ENCODE measurements at regions not wholly inside any gene's neighbourhood (a gene's known extent, or its start where the extent isn't known, plus 50 kb on each side); places are given as distances from the start of the nearest gene placed in this dataset.

DNA sequence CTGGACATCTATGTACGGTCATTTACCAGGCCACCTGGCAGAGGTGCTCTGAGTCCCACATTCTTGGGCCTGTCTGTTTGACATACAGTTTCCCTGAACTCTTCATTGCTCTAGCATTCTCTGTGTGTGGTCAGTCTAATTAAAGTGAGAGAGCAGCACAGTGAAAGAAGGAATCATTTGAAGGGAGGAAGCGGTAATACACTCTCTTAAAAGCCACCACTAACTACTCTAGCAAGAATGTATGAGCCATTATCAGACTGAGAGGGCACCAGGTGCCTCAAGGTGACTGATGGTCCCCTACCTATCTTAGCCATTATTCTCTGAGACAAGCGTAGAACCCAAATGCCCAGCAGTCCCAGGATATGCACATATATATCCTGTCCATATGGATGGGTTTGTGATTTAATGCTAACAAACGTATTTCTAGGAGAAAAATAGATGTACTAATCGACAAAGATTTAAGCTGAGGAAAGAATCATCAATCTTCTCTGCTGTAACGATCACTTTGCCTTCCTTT lies 527.2 kb downstream of the PRELID2 start:
- TF ChIP-seq TAF1 (IDR thresholded peaks at IDR 0.05; ENCODE audit: borderline replicate concordance, insufficient read depth, low read length) (no peak), POLR2AphosphoS5 (IDR thresholded peaks at IDR 0.05; ENCODE audit: low read depth, low read length) (no peak), FOXP2 (optimal IDR thresholded peaks at IDR 0.05; ENCODE audit: borderline replicate concordance, extremely low read depth, extremely low read length, insufficient read depth) (no peak)
- TF ChIP-seq, protein P1, sequence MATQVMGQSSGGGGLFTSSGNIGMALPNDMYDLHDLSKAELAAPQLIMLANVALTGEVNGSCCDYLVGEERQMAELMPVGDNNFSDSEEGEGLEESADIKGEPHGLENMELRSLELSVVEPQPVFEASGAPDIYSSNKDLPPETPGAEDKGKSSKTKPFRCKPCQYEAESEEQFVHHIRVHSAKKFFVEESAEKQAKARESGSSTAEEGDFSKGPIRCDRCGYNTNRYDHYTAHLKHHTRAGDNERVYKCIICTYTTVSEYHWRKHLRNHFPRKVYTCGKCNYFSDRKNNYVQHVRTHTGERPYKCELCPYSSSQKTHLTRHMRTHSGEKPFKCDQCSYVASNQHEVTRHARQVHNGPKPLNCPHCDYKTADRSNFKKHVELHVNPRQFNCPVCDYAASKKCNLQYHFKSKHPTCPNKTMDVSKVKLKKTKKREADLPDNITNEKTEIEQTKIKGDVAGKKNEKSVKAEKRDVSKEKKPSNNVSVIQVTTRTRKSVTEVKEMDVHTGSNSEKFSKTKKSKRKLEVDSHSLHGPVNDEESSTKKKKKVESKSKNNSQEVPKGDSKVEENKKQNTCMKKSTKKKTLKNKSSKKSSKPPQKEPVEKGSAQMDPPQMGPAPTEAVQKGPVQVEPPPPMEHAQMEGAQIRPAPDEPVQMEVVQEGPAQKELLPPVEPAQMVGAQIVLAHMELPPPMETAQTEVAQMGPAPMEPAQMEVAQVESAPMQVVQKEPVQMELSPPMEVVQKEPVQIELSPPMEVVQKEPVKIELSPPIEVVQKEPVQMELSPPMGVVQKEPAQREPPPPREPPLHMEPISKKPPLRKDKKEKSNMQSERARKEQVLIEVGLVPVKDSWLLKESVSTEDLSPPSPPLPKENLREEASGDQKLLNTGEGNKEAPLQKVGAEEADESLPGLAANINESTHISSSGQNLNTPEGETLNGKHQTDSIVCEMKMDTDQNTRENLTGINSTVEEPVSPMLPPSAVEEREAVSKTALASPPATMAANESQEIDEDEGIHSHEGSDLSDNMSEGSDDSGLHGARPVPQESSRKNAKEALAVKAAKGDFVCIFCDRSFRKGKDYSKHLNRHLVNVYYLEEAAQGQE (IDR thresholded peaks at IDR 0.05; ENCODE audit: insufficient read depth in 1 of 2, low read depth in 2 of 2, low read length in 2 of 2) = no peak
